OCI-M1 (cell line): ENCODE measurements at regions not wholly inside any gene's neighbourhood (a gene's known extent, or its start where the extent isn't known, plus 50 kb on each side); places are given as distances from the start of the nearest gene placed in this dataset.
"Not testable (repeated sequence)": the region's sequence is repeated elsewhere in the genome, so short reads cannot be mapped to it uniquely, and the experiment has no call there.

Experiments
- DNase-seq: peaks from one replicate; lab custom pipeline; 2025; lab: John Stamatoyannopoulos, UW

DNA sequence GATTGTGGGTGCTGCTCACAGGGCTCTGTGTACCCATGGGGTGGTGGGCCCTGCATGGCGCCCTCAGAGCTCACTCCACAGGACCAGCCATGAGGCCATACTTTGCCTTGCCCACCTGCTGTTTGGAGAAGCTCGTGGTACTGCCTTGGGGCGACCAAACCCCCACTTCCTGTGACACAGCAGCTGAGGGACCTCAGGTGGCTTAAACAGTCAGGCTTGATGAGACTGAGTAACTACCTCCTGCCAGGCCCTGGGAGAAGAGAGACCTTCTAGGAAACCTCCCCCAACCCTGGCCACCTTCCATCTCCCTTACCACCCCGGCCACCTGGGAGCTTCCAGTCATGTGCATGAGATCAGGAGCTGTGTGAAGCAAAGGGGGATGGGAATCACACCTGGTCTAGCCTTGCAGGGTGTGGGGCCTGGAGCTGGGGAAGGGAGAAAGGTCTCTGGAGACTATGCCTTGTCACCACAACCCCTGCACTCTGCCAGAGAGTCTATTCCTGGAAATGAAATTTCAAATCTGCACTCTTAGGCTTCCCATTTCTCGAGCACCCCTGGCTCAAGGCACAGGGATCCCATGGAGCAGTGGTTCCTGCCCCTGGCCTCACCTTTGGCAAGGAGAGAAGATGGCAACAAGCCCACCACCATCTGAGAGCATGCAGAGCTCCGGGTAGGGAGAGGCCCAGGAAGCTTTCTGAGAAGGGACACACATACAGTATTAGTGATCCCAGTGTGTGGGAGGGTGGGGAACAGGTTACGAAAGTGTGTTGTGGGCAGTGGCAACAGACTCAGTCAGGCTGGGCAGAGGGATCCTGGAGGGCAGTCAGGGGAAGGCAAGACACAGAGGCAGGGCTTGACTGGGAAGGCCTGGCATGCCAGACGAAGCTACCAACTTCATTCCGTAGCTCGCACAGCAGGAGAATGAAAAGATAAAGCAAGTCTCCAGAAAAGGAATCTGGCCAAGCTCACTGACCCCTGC lies 125.0 kb downstream of the URI1 start:
- DNase-seq, result no peak

DNA sequence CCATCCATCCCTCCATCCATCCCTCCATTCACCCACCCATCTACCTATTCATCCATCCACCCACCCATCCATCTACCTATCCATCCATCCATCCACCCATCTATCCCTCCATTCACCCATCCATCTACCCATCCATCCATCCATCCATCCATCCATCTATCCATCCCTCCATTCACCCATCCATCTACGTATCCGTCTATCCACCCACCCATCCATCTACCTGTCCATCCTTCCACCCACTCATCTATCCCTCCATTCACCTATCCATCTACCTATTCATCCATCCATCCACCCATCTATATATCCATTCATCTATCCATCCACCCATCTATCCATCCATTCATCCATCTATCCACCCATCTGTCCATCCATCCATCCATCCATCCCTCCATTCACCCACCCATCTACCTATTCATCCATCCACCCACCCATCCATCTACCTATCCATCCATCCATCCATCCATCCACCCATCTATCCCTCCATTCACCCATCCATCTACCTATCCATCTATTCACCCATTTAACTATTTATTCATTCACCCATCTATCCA lies 126.0 kb downstream of the URI1 start:
- DNase-seq, result not testable (repeated sequence)

DNA sequence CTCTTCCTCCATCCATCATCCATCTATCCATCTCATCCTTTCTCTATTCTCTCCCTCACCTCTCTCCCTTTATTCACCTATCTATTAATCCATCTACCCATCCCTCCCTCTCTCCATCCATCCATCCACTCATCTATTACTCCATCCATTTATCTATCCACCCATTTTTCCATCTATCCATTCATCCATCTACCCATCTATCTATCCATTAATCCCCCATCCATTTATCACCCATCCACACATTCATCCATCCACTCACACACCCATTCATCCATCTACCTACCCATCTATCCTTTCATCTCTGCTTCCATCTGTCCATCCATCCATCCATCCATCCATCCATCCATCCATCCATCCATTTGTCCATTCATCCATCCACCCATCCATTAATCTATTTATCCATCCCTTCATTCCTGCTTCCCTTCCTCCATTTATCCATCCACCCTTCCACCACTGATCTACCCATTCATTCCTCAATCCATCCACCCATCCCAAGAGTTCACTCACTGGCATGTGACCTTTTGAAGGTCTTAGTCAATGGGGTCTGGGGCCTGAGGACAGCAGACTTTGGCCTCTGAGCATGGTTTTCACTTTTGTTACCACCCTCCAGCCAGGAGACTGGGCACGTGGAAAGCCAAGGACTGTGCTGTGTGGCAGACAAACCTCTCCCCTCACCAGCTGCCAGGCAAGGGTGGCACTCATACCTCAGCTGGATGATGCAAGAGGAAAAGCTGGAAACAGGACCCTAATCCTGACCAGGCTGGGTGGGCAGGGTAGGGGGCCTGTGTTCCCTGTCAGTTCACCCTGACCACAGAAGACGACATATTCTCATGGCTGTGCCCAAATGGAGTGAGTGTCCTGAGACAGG lies 126.7 kb downstream of the URI1 start:
- DNase-seq, result no peak

DNA sequence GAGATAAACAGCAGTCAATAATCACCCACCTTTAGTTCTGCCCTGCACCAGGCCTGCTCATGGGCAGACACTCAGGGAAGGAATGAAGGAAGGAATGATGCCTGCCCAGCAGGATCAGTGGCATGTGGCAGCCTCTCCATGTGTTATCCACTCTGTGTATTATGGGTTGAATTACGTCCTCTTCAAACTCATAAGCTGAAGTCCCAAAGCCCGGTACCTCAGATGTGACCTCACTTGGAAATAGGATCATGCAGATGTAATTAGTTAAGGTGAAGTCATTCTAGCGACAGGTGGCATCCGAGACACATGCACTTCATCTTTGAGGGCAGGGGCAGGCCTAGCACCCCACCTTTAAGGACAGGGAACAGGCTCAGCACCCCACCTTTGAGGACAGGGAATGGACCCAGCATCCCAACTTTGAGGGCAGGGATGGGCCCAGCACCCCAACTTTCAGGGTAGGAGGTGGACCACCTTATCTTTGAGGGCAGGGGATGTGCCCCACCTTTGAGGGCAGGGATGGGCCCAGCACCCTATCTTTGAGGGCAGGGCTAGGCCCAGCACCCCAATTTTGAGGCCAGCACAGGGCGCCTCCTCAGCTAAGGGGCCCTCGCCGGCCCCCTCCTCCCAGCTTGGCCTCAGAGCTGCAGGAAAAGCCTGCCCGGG lies 127.6 kb downstream of the URI1 start:
- DNase-seq, result no peak

DNA sequence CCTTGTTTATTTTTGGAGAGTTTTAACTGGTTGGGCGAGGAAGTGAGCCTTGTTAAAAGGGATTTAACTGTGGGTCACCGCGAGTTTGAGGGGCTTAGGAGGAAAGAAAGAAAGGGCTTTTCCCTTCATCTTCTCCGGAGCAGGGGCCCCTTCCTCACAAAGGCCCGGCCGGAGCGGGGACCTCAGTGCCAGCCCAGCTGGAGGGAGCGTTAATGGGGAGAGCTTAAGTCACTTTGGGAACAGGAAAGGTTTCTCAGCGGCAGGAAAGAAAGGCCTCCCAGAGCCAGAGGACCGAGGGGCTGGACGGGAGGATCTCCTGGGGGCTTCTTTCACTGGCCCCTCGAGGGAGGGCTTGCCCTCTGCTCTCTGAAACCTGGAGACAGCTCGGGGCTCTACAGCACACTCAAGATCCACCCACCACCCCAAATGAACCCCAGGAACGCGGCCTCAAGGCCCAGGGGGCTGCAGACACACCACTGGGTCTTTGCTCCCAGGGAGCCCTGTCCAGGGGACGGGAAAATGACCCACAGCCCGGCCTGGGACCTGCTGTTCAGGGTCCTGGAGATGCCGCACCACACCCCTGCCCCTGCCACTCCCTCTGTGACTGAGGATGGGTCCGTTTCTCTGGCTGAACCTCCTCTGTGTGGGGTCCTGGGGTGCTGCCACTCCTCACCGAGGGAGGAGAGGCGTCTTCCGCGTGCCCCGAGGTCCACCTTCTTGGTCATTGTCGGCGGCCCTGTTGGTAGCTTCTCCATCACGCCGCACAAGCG lies 128.3 kb downstream of the URI1 start:
- no peak for DNase-seq

DNA sequence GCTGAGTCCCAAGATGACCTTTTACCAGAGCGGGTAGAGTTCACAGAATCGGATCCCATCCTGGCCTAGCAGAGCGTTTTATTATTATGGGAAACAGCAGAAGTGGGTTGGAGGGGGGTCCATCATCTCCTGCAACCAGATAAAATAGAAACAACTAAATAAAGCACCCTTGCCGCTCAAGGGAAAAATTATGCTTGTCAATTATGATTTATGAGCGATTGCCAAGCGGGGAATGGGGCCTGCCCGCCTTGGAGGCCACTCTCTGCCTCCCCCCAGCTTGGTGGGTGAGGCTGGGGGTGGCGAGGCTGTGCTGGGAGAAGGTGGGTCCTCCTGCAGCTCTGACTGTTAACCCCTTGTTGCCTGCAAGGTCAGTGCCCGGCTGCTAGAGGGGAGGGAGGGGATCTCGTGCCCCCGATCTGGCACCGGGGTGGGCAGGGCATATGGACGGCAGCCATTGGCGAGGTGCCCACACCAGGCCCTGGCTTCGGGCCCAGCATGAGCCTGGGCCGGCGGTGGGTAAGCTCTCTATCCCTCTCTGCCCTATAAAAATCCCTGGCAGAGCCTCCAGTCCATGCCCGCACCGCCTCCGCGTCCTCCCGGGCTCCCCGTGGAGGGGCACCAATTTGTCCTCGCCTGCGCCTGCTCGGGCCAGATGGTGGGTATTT lies 129.1 kb downstream of the URI1 start:
- no peak for DNase-seq

DNA sequence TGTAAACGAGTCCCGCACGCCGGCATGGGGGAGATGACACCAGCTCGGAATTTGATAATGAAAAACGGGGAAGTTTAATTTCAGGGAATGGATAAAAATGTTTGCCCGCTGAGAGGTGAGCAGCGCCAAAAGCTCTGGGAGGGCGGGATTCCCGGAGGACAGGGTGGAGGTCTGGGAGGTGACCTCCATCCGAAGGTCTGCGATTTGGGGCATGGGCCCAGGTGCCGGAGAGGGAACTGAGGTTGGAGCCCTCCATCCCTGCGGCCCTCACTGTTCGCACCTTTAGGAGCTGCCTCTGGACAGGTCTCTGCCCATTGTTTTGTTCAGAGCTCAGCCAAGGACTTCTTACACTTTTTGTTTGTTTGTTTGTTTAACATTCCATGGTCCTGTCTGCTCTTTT lies 129.8 kb downstream of the URI1 start:
- no peak for DNase-seq

DNA sequence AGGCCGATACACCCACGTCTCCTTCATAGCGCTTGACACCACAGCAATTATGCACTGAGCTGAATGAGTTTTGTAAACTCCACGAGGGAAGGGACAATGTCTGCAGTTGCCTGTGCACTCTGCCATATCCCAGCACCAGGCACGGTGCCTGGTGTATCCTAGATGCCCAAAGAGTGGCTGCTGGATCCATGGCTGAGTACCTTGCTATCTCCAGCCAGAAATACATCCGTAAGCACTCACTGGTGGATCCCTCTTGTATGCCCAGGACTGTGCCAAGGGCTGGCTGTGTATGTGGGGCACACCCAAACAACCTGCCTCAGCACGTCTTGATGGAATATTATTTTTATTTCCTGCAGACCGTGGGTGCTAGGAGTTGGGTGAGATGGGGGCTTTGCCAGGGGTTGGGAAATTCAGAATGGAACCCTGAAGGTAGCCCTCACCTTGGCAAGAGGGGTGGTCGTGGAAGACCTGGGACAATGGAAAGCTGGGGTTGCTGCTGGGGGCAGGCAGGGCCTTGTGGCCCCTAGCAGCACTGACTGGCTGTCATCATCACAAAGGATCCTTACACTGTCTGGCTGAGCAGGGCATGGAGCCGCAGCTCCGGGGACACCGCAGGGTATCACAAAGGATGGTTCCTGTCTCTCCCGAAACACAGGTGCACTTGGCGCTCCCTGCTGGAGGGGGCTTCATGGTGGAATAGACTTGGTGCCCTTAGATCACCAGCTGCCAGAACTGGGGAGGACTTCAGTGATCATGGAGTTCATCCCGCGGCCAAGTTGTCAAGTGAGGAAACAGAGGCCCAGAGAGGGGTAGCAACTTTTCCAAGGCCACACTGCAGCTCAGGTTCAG lies 131.3 kb downstream of the URI1 start:
- DNase-seq, result no peak

DNA sequence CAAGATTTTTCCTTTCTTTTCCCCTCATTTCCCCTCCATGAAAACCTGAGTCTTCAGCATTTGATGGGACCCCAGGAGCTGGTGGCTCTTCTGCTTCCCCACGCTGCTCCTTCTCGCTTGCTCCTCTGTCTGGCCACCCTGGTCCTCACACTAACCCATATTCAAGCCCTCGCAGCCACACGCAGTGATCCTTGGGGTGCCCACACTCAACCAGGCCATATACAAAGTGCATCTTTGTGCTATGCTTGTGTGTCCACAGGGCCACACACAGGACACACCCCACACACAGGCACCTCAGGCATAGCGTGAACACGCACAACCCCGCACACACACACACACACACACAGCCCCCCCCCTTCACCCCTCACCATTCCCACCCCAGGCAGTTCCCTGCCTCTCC lies 132.1 kb downstream of the URI1 start:
- DNase-seq, result no peak

DNA sequence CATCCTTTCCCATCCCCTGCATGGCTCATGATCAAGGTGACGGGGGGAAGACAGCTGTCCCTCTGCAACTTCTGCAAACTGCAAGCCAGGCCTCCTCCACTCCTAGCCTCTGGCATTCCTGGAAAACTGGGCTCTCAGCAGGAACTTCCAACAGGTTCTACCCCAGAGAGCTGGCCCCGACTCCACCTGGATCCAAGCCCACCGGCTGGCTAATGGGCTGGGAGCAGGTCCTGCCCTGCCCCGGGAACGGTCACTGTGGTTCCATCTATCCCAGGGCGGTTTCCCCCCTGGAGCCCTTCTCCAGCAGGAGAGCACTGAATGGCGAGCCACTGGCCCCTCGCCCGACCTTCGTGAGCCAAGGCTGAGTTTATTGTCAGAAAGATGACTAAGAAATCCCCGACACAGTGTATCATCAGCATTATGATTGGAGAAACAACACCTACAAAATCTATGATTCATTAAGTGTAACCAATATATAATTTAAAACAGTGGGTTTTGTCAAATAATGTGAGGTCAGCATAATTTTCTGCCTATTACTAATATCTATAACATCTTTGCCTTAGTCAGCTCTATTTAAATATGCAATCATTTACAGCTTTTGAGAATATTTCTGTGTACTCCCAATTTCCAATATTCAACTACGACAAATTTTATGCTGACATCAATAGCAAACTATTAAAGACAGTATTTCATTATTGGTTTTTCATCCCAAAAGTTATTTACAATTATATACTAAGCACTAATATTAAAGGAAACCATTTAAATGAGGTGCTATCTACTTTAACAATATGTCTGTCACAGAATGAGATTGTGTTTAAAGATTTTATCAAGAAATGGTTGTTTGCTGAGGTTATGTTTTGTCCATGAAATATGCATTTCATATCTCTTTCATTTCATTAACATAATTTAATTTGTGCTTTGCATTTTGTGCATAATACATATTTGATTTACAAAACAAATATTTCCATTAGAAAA lies 133.0 kb downstream of the URI1 start:
- DNase-seq, result no peak

DNA sequence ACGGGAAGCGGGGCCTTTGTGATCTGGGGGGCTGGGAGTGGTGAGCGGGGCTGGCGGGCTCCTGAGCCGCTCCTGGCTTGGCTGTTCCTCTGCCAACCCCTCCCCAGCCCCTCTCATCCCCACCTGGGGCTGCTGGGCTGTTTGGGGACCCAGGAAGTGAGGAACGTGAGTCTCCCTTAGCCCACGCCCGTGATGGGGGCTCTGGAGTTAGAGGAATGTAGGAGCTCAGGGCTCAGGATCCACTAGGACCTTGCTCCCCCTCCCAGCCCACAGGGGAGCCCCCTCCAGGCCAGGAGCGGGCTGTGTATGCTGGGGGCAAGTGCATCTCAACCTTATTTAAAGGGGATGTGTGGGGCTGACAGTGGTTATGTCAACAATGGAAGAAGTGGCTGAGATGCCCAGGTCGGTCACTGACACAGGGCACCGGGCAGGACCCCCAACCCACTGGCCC lies 134.1 kb downstream of the URI1 start:
- DNase-seq, result no peak

DNA sequence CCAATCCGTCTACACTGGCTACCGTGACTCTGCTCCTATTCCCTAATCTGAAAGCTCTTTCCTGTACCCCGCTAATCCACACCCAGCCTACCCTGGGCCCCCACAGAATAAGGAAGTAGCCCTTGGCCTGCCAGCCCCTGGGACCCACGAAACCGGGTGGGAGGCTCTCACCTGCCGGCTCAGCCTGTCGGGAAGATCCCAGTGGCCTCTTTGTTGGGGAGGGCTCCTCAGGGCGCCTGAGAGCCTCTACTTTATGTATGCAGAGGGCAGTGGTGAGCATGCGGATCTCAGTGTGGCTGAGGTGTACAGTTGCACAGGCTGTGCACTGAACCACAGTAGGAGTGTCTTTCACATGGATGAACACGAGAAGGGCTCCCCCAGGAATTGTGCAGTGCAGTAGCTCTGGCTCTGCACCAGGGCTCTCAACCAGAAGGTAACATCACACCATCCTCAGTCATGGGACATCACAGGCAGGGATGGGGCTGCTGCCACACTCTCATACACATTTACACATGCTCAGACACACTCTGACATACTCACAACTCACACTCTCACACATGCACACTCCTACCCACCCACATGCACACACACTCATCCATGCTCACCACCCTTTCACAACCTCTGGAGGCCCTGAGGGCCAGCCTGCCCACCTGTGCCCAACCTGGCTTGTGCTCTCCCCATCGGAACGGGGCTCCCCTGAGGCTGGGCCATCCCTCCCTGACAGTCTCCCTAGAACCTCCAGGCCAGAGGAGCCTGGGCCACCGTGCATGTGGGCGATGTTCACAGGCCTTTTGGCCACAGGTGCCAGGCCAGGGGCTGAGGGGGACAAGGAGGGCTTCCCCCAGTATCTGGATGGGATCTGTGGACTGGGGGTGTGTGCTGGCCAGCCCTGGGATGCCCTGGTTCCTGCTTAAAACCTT lies 135.0 kb downstream of the URI1 start:
- DNase-seq, result no peak

DNA sequence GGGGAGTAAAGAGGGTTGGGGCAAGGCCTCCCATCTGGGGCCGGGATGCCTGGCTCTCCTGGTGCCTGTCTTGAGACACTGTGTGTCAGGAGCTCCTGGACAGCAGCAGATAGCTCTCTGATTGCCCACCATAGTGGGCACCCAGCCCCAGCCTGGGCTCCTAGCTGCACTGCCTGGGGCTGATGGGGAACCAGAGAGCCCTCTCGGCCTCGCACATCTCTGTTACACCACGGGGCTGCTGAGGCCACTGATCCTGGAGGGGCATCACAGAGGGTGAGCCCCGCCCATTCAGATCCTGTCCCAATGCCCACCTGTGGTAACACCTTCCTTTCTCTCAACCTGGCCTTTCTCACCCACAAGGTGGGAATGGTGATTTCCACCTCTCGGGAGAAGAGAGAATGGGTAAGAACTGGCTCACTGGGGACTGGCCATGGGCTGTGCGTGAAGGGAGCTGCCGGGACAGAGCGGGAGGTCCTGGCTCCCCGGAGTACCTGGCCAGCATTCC lies 135.9 kb downstream of the URI1 start:
- DNase-seq, result no peak

DNA sequence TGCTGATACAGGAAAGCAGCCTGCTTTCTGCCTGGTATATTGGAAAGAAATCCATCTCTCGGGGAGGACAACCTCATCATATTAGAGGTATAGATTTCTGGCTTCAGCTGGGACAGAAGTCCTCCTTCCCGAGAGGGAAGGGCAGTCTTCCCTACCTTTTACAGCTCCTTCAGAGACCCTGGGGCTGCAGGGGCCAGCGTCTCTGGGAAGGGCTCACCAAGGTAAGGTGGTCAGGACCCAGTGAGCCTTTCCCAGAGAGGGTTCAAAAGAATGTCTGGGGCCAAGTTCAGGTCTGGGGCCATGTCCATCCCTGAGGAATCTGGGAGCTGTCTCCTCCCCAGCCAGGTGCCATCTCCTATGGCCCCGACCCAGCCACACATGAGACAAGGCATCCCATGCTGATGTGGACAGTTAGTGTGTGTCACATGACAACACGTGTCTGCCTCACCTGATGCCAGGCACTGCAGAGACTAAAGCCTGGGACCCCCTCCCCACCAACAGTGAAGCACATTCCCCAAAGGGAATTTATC lies 136.4 kb downstream of the URI1 start:
- no peak for DNase-seq

DNA sequence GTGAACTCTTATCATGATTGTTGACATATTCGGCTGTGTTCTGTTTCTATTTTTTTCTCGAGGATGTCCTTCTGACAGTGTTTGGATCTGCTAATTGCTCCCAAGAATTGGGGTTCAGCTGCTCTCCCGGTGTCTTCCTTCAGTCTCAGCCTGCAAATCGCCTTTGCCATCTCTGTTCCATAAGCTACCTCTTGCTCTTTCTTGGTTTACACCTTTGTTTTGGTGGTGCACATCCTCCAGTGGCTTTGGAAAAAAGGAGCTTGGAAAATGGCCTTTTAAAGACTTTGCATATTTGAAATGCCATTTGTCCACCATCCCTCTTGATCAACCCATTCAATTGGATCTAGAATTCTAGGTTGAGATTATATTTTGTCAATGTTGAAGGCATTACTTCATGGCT lies 137.2 kb downstream of the URI1 start:
- no peak for DNase-seq

DNA sequence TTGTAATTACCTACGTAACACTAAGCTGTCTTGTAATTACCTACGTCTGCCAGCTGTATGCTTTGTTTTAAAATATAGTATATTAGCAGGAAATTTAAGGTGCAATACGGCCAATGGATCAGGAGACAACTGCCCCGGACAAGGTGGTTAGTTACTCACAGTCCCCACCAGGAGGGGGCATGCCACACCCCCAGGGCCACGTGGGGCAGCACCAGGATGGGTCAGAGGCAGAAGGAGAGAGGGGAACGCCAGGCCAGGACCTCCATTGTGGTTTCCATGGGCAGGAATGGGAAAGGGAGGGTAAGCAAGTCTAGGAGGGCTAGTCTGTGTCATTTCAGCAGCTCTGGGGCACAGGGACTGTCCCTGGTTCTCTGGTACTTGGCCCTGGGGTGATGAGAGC lies 140.1 kb downstream of the URI1 start:
- no peak for DNase-seq

DNA sequence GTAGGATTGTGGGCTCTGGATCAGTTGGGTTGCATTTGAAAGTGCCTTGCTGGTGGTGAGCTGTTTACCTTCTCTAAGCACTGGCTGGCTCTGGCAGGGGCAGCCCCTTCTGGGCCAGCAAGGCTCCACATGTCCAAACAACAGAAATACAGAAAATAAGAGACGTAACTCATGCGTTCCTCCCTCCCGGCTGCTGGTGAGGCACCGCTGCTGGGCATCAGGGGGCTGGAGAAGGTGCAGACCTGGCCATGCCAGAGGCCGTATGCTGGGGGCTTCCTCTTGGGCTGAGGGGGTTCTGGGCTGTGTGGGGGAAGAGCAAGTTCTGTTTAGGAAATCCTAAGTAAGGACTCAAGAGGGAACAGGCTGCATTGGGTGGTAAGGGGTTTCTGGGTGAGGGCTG lies 140.6 kb downstream of the URI1 start:
- no peak for DNase-seq
